ENCODE measurements at regions not wholly inside any gene's neighbourhood (a gene's known extent, or its start where the extent isn't known, plus 50 kb on each side); places are given as distances from the start of the nearest gene placed in this dataset.

DNA sequence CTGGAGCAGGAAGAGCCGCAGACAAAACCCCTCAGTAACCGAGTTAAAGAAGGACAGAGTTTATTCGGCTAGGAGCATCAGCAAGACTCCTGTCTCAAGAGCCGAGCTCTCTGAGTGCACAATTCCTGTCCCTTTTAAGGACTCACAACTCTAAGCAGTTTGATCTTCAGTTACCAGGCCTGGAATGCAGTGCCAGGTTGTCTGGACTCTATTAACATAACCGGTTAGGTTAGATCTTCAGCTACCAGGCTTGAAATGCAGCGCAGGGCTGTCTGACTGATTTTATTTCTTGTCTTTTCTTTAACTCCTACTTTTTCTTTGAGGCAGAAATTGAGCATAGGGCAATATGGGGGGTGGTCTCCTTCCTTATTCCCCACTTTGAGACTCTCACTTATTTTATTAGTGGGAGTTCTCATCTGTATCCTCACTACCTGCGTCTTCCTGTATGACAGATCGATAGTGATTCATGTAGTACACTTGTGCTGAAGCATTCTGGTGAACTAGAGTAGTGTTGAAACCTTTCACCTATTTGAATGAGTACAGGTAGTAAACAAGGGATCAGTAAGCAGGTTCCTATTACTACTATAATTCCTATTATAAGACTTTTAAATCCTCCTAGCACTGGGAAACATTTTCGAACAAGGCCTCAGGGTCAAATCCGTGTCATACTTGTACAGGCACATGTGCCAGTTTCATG lies 325.0 kb downstream of the CGGBP1 start:
- no peaks in the 10 kb centered on the region for H4K20me1 ChIP-seq (ENCODE audit: insufficient read depth, low read length)
- in situ Hi-C loops (cut with HindIII; ENCODE audit: extremely low pct_ligation_motif_present, low pct_unique_long_range_greater_than_20kb) (no loop called here), intact Hi-C loops (cut with micrococcal nuclease; ENCODE audit: unreplicated experiment) (no loop called here)
- H3K36me3 ChIP-seq (replicated peaks in 1 of 2; ENCODE audit: control insufficient read depth in 1 of 2, insufficient read depth in 2 of 2, low read length in 2 of 2), result no peaks in the 10 kb centered on the region
- WGBS (ENCODE audit: low lambda C conversion rate), result 26% methylated on average over 9 of the region's 10 CpGs
- BruUV-seq (replicated peaks), result no TSS peak
- ATAC-seq (no peak), FAIRE-seq (peak; percentile 32), DNase-seq (ENCODE audit: low spot score) (no peak)
- ChIA-PET CTCF (ENCODE audit: low intra/inter-chr PET ratio, low total read pairs) (no interaction called here), POLR2A (no interaction called here)
- TF ChIP-seq, protein P1, sequence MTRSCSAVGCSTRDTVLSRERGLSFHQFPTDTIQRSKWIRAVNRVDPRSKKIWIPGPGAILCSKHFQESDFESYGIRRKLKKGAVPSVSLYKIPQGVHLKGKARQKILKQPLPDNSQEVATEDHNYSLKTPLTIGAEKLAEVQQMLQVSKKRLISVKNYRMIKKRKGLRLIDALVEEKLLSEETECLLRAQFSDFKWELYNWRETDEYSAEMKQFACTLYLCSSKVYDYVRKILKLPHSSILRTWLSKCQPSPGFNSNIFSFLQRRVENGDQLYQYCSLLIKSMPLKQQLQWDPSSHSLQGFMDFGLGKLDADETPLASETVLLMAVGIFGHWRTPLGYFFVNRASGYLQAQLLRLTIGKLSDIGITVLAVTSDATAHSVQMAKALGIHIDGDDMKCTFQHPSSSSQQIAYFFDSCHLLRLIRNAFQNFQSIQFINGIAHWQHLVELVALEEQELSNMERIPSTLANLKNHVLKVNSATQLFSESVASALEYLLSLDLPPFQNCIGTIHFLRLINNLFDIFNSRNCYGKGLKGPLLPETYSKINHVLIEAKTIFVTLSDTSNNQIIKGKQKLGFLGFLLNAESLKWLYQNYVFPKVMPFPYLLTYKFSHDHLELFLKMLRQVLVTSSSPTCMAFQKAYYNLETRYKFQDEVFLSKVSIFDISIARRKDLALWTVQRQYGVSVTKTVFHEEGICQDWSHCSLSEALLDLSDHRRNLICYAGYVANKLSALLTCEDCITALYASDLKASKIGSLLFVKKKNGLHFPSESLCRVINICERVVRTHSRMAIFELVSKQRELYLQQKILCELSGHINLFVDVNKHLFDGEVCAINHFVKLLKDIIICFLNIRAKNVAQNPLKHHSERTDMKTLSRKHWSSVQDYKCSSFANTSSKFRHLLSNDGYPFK (CRISPR knock-in tag; IDR thresholded peaks at IDR 0.05; ENCODE audit: borderline replicate concordance), result no peak
- no peak overlapping the region for H3K4me2 ChIP-seq (ENCODE audit: low read depth, low read length)
- no peak overlapping the region for H3K9ac ChIP-seq (ENCODE audit: insufficient read depth, low read depth, low read length)
- H3K27ac ChIP-seq (ENCODE audit: extremely low read length, insufficient read depth, low read length), result no peak overlapping the region
- H3K4me3 ChIP-seq (replicated peaks in 1 of 3; ENCODE audit: insufficient read depth in 1 of 3, low read depth in 2 of 3, low read length in 3 of 3), result no peak overlapping the region
- H3K9me3 ChIP-seq (ENCODE audit: low read length), result no peaks in the 10 kb centered on the region
- H3K79me2 ChIP-seq (ENCODE audit: insufficient read depth, low read length), result no peaks in the 10 kb centered on the region
- no peaks in the 10 kb centered on the region for H3K4me1 ChIP-seq (ENCODE audit: insufficient read depth, low read length)
- no peaks in the 10 kb centered on the region for H3K27me3 ChIP-seq (ENCODE audit: control insufficient read depth in 1 of 2, insufficient read depth in 2 of 2, low read length in 2 of 2)
- H2AFZ ChIP-seq (ENCODE audit: low read length), result no peak overlapping the region

DNA sequence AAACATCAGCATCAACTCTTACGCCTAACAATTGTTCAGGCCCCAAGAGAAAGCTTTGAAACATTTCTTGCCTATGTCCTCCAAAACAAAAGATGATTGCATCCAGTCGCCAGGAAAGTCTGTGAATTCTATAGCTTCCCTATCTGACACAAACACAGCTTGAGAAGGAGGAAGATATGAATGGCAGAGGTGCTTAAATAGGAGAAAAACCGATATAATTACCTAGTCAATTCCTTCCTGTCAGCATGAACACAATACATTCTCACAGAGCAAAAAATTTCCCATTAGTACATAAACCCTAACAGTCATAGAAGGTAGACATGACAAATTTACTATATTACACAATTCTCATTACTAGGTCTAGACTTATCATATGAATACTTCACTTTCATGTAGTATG lies 326.5 kb downstream of the CGGBP1 start:
- H3K79me2 ChIP-seq (ENCODE audit: insufficient read depth, low read length), result no peaks in the 10 kb centered on the region
- no peak overlapping the region for H3K9ac ChIP-seq (ENCODE audit: insufficient read depth, low read depth, low read length)
- H3K4me1 ChIP-seq (ENCODE audit: insufficient read depth, low read length), result no peaks in the 10 kb centered on the region
- no peaks in the 10 kb centered on the region for H3K36me3 ChIP-seq (replicated peaks in 1 of 2; ENCODE audit: control insufficient read depth in 1 of 2, insufficient read depth in 2 of 2, low read length in 2 of 2)
- H4K20me1 ChIP-seq (ENCODE audit: insufficient read depth, low read length), result no peaks in the 10 kb centered on the region
- H3K4me3 ChIP-seq (replicated peaks in 1 of 3; ENCODE audit: insufficient read depth in 1 of 3, low read depth in 2 of 3, low read length in 3 of 3), result no peak overlapping the region
- no peaks in the 10 kb centered on the region for H3K27me3 ChIP-seq (ENCODE audit: control insufficient read depth in 1 of 2, insufficient read depth in 2 of 2, low read length in 2 of 2)
- intact Hi-C loops (cut with micrococcal nuclease; ENCODE audit: unreplicated experiment) (no loop called here), in situ Hi-C loops (cut with HindIII; ENCODE audit: extremely low pct_ligation_motif_present, low pct_unique_long_range_greater_than_20kb) (no loop called here)
- ATAC-seq, result no peak
- no TSS peak for BruUV-seq (replicated peaks)
- ChIA-PET CTCF (ENCODE audit: low intra/inter-chr PET ratio, low total read pairs) (no interaction called here), POLR2A (no interaction called here)
- no peak overlapping the region for H2AFZ ChIP-seq (ENCODE audit: low read length)
- H3K27ac ChIP-seq (ENCODE audit: extremely low read length, insufficient read depth, low read length), result no peak overlapping the region
- H3K9me3 ChIP-seq (ENCODE audit: low read length), result no peaks in the 10 kb centered on the region
- 2% methylated on average over 3 of the region's 3 CpGs for WGBS (ENCODE audit: low lambda C conversion rate)
- no peak for DNase-seq (ENCODE audit: low spot score)
- H3K4me2 ChIP-seq (ENCODE audit: low read depth, low read length), result no peak overlapping the region
- no peak for FAIRE-seq
- TF ChIP-seq SIN3B (IDR thresholded peaks at IDR 0.05; ENCODE audit: low read length) (no peak), HMG20A (CRISPR knock-in tag; IDR thresholded peaks at IDR 0.05; ENCODE audit: borderline replicate concordance) (no peak), ZNF761 (CRISPR knock-in tag; conservative IDR thresholded peaks at IDR 0.05) (no peak), PAWR (CRISPR knock-in tag; IDR thresholded peaks at IDR 0.05; ENCODE audit: borderline replicate concordance) (no peak), KDM3A (CRISPR knock-in tag; IDR thresholded peaks at IDR 0.05; ENCODE audit: low read depth) (no peak), THYN1 (CRISPR knock-in tag; IDR thresholded peaks at IDR 0.05; ENCODE audit: borderline replicate concordance, low read depth) (no peak), HHEX (CRISPR knock-in tag; IDR thresholded peaks at IDR 0.05) (no peak), KDM1A (CRISPR knock-in tag; IDR thresholded peaks at IDR 0.05) (no peak), AGO2 (optimal IDR thresholded peaks at IDR 0.05; ENCODE audit: low read depth, low read length) (no peak), MIER2 (CRISPR knock-in tag; IDR thresholded peaks at IDR 0.05) (no peak), HOXA5 (CRISPR knock-in tag; IDR thresholded peaks at IDR 0.05) (no peak), ZNF629 (CRISPR knock-in tag; conservative IDR thresholded peaks at IDR 0.05) (no peak), NAIF1 (CRISPR knock-in tag; IDR thresholded peaks at IDR 0.05; ENCODE audit: borderline replicate concordance) (no peak), ZNF747 (CRISPR knock-in tag; IDR thresholded peaks at IDR 0.05; ENCODE audit: borderline replicate concordance) (no peak)
- TF ChIP-seq, protein P2, sequence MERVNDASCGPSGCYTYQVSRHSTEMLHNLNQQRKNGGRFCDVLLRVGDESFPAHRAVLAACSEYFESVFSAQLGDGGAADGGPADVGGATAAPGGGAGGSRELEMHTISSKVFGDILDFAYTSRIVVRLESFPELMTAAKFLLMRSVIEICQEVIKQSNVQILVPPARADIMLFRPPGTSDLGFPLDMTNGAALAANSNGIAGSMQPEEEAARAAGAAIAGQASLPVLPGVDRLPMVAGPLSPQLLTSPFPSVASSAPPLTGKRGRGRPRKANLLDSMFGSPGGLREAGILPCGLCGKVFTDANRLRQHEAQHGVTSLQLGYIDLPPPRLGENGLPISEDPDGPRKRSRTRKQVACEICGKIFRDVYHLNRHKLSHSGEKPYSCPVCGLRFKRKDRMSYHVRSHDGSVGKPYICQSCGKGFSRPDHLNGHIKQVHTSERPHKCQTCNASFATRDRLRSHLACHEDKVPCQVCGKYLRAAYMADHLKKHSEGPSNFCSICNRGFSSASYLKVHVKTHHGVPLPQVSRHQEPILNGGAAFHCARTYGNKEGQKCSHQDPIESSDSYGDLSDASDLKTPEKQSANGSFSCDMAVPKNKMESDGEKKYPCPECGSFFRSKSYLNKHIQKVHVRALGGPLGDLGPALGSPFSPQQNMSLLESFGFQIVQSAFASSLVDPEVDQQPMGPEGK (CRISPR knock-in tag; IDR thresholded peaks at IDR 0.05), result no peak

Measured in HepG2 (cell line).